ENCODE measurements at regions not wholly inside any gene's neighbourhood (a gene's known extent, or its start where the extent isn't known, plus 50 kb on each side); places are given as distances from the start of the nearest gene placed in this dataset.
A peak's percentile ranks its signal among the peaks of the same experiment; 100 is the strongest.

- Histone ChIP-seq H3K36me3 (ENCODE audit: low read depth, low read length) (no peaks in the 10 kb centered on the region), H3K9me2 (replicated peaks; ENCODE audit: low read length) (no peaks in the 10 kb centered on the region), H3K27me3 (ENCODE audit: low read length) (no peaks in the 10 kb centered on the region), H2AFZ (ENCODE audit: low read length) (peak overlapping the region; percentile 6; the same call in 1 of the 2 replicates), H3K4me3 (ENCODE audit: low read length) (no peak overlapping the region), H4K20me1 (ENCODE audit: low read length) (no peaks in the 10 kb centered on the region), H3K9me3 (ENCODE audit: low read length) (no peaks in the 10 kb centered on the region), H3K9ac (ENCODE audit: low read length) (no peak overlapping the region), H3F3A (ENCODE audit: low read length, unreplicated experiment) (no peaks in the 10 kb centered on the region), H3K27ac (ENCODE audit: low read length) (no peak overlapping the region), H3K4me1 (ENCODE audit: insufficient read depth, low read length) (peaks cover 27% of the 10 kb centered on the region), H3K79me2 (ENCODE audit: low read length) (no peaks in the 10 kb centered on the region), H3K4me2 (ENCODE audit: low read length) (peak overlapping the region; percentile 58)
- ChIA-PET POLR2A (ENCODE audit: unreplicated experiment) (no interaction called here), CTCF (no interaction called here)
- peak; percentile 77 for DNase-seq
- no TSS peak for BruUV-seq (replicated peaks)
- TF ChIP-seq CTCF (conservative IDR thresholded peaks at IDR 0.05; ENCODE audit: low read depth, low read length) (no peak), EZH2phosphoT487 (IDR thresholded peaks at IDR 0.05; ENCODE audit: borderline replicate concordance, low read length) (no peak), EZH2 (IDR thresholded peaks at IDR 0.05; ENCODE audit: low read length, unreplicated experiment) (no peak)
- intact Hi-C loops (cut with micrococcal nuclease) = no loop called here
- peak; percentile 64 for ATAC-seq
Measured at GRCh38 chr17:71790791-71791190, 330.0 kb upstream of the SOX9 start.

- Histone ChIP-seq H3K9me3 (ENCODE audit: low read length) (no peaks in the 10 kb centered on the region), H3K4me1 (ENCODE audit: insufficient read depth, low read length) (peaks cover 27% of the 10 kb centered on the region), H3K36me3 (ENCODE audit: low read depth, low read length) (no peaks in the 10 kb centered on the region), H3K27ac (ENCODE audit: low read length) (no peak overlapping the region), H3F3A (ENCODE audit: low read length, unreplicated experiment) (no peaks in the 10 kb centered on the region), H3K4me2 (ENCODE audit: low read length) (peak overlapping the region; percentile 58), H3K4me3 (ENCODE audit: low read length) (no peak overlapping the region), H3K27me3 (ENCODE audit: low read length) (no peaks in the 10 kb centered on the region), H3K9ac (ENCODE audit: low read length) (no peak overlapping the region), H3K79me2 (ENCODE audit: low read length) (no peaks in the 10 kb centered on the region), H3K9me2 (replicated peaks; ENCODE audit: low read length) (no peaks in the 10 kb centered on the region), H4K20me1 (ENCODE audit: low read length) (no peaks in the 10 kb centered on the region), H2AFZ (ENCODE audit: low read length) (no peak overlapping the region; the same call in 1 of the 2 replicates)
- CTCF ChIA-PET = no interaction called here
- DNase-seq (no peak), ATAC-seq (no peak)
- BruUV-seq (replicated peaks) = no TSS peak
- POLR2A ChIA-PET (ENCODE audit: unreplicated experiment) = no interaction called here
- intact Hi-C loops (cut with micrococcal nuclease) = no loop called here
- no peak for TF ChIP-seq EZH2phosphoT487 (IDR thresholded peaks at IDR 0.05; ENCODE audit: borderline replicate concordance, low read length)
- no peak for TF ChIP-seq EZH2 (IDR thresholded peaks at IDR 0.05; ENCODE audit: low read length, unreplicated experiment)
Measured at GRCh38 chr17:71791311-71791710, 329.5 kb upstream of the SOX9 start.

GRCh38 chr17:71792966-71793365 lies 327.9 kb upstream of the SOX9 start:
- Histone ChIP-seq H3F3A (ENCODE audit: low read length, unreplicated experiment) (no peaks in the 10 kb centered on the region), H2AFZ (ENCODE audit: low read length) (peak overlapping the region; percentile 38; the same call in 1 of the 2 replicates), H3K79me2 (ENCODE audit: low read length) (no peaks in the 10 kb centered on the region), H3K27me3 (ENCODE audit: low read length) (no peaks in the 10 kb centered on the region), H4K20me1 (ENCODE audit: low read length) (no peaks in the 10 kb centered on the region), H3K4me1 (ENCODE audit: insufficient read depth, low read length) (peaks cover 27% of the 10 kb centered on the region), H3K9me3 (ENCODE audit: low read length) (no peaks in the 10 kb centered on the region), H3K4me3 (ENCODE audit: low read length) (peak overlapping the region; percentile 1; the same call in 1 of the 2 replicates), H3K9ac (ENCODE audit: low read length) (no peak overlapping the region), H3K9me2 (replicated peaks; ENCODE audit: low read length) (no peaks in the 10 kb centered on the region), H3K36me3 (ENCODE audit: low read depth, low read length) (no peaks in the 10 kb centered on the region), H3K27ac (ENCODE audit: low read length) (peak overlapping the region; percentile 28), H3K4me2 (ENCODE audit: low read length) (peak overlapping the region; percentile 38)
- ATAC-seq (peak; percentile 95), DNase-seq (peak; percentile 95)
- intact Hi-C loops (cut with micrococcal nuclease) = no loop called here
- POLR2A ChIA-PET (ENCODE audit: unreplicated experiment) = no interaction called here
- BruUV-seq (replicated peaks) = no TSS peak
- TF ChIP-seq EZH2phosphoT487 (IDR thresholded peaks at IDR 0.05; ENCODE audit: borderline replicate concordance, low read length) = no peak
- TF ChIP-seq CTCF (conservative IDR thresholded peaks at IDR 0.05; ENCODE audit: low read depth, low read length) = no peak
- TF ChIP-seq EZH2 (IDR thresholded peaks at IDR 0.05; ENCODE audit: low read length, unreplicated experiment) = no peak
- CTCF ChIA-PET = interaction anchor here (0.5 kb wide), 1 partner anchor 327 kb away, joined by 3 read pairs; no protein-coding TSS in a partner anchor
